Type B pancreatic cell (in vitro differentiated cells): ENCODE measurements at regions not wholly inside any gene's neighbourhood (a gene's known extent, or its start where the extent isn't known, plus 50 kb on each side); places are given as distances from the start of the nearest gene placed in this dataset.
A peak's percentile ranks its signal among the peaks of the same experiment; 100 is the strongest.

Source experiments
- DNase-seq: peaks from one replicate; pipeline ENCODE4 v3.0.0; 2021; ENCODE audit warnings: mixed read lengths; ENCODE audit not compliant: unreplicated experiment; ENCODE audit errors: extremely low spot score
- H3K27ac Mint-ChIP-seq: 2 replicates; pipeline ENCODE4 v1.8.0; 2021; ENCODE audit warnings: mild to moderate bottlenecking, mixed read lengths
- H3K27me3 Mint-ChIP-seq: 2 replicates; pipeline ENCODE4 v1.8.0; 2021; ENCODE audit warnings: mixed read lengths
- H3K36me3 Mint-ChIP-seq: 2 replicates; pipeline ENCODE4 v1.8.0; 2021; ENCODE audit warnings: mixed read lengths
- H3K4me1 Mint-ChIP-seq: one replicate; pipeline ENCODE4 v1.8.0; 2021; ENCODE audit warnings: mixed read lengths; ENCODE audit not compliant: unreplicated experiment
- H3K4me3 Mint-ChIP-seq: 2 replicates; pipeline ENCODE4 v1.8.0; 2021; ENCODE audit warnings: mild to moderate bottlenecking, mixed read lengths
- H3K9me3 Mint-ChIP-seq: 2 replicates; pipeline ENCODE4 v1.8.0; 2021; ENCODE audit warnings: mixed read lengths
- TF ChIP-seq, protein P1 (sequence below): fragments of 200-600 bp; sonication (generic); conservative IDR thresholded peaks from 2 replicates; pipeline ENCODE4 v1.5.0; 2021; ENCODE audit warnings: antibody characterized with exemption, mild to moderate bottlenecking

DNA sequence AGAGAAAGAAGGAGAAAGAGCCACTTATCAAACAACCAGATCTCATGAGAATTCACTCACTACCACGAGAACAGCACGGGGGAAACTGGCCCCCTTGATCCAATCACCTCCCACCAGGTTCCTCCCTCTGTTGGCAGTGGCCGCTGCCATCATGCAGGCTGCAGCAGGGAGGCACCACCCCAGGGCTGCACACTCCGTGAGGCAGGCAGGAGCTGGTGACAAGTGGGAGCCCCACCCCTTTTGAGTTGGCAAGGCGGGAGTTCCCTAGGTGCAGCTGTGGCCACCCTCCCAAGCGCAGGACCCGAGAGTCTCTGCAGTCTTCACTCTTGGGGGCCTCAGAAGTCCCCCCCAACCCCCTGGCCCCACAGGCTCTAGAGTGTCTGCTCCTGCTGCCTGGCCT is 83.9 kb upstream of the GJB5 start:
- Mint-ChIP-seq H3K4me3 (no peak overlapping the region), H3K36me3 (no peaks in the 10 kb centered on the region), H3K27me3 (peaks cover 26% of the 10 kb centered on the region), H3K4me1 (no peaks in the 10 kb centered on the region), H3K27ac (no peak overlapping the region), H3K9me3 (peaks cover 13% of the 10 kb centered on the region)
- no peak for DNase-seq
- TF ChIP-seq, protein P1, sequence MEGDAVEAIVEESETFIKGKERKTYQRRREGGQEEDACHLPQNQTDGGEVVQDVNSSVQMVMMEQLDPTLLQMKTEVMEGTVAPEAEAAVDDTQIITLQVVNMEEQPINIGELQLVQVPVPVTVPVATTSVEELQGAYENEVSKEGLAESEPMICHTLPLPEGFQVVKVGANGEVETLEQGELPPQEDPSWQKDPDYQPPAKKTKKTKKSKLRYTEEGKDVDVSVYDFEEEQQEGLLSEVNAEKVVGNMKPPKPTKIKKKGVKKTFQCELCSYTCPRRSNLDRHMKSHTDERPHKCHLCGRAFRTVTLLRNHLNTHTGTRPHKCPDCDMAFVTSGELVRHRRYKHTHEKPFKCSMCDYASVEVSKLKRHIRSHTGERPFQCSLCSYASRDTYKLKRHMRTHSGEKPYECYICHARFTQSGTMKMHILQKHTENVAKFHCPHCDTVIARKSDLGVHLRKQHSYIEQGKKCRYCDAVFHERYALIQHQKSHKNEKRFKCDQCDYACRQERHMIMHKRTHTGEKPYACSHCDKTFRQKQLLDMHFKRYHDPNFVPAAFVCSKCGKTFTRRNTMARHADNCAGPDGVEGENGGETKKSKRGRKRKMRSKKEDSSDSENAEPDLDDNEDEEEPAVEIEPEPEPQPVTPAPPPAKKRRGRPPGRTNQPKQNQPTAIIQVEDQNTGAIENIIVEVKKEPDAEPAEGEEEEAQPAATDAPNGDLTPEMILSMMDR = no peak

DNA sequence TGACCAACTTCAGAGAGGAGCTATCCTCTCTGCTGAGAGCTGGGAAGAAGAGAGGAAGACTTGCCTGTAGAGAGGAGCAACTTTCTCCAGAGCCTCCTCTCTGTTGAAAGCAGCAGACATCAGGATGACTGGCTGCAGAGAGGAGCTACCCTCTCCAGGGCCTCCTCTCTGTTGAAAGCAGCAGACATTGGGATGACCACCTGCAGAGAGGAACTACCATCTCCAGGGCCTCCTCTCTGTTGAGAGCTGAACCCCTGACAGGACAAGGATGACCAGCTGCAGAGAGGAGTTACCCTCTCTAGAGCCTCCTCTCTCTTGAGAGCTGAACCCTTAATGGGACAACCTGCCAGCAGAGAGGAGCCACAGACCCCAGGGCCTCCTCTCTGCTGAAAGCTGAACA is 83.0 kb upstream of the GJB5 start:
- Mint-ChIP-seq H3K9me3 (peaks cover 13% of the 10 kb centered on the region), H3K4me1 (no peaks in the 10 kb centered on the region), H3K27me3 (peaks cover 28% of the 10 kb centered on the region), H3K36me3 (no peaks in the 10 kb centered on the region), H3K27ac (no peak overlapping the region), H3K4me3 (no peak overlapping the region)
- no peak for DNase-seq
- TF ChIP-seq, protein P1 = no peak

DNA sequence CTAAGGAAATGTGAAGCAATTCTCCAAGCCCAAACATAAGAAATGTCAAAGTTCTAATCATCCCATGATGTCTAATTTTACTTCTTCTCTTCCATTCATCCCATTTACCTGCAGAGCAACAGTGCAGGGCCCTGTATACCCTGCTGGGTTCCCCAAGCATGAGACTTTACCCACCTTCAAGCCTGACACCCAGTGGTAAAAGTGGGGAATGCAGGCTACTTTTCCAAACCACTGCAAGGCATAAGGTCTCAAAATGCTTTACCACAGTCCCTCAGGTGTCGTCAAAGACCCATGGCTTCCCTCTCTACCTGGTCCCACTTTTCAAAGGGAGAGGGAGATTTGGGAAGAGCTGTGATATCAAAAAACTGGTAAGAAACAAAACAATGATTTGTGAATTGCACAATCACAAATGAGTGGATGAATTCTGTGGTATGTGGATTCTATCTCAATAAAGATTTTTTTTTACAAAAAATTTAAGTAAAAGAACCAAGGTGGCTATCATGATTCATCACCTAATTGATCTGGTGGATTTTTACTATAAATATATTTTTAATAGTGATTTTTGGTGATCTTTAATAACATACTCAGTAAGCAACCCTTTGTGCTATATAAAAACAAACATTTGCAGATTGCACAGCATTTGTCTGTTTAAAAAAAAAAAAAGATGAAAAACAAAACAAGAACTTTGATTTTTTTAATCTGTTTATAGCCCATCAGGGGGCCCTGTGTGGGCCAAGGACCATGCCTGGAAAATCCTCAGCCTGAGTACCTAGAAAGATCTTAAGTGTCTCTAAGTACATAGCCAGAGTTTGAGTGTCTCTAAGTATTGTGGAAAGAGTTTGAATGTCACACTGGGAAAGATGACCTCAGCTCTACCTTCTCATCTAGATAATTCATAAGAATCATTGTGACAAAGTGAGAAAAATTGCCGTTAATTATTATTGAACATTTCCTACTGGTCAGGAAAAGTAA is 73.1 kb upstream of the GJB5 start:
- H3K27ac Mint-ChIP-seq = no peak overlapping the region
- no peak overlapping the region for H3K4me3 Mint-ChIP-seq
- no peak for DNase-seq
- H3K36me3 Mint-ChIP-seq = no peaks in the 10 kb centered on the region
- TF ChIP-seq, protein P1 = peak; percentile 85
- no peaks in the 10 kb centered on the region for H3K9me3 Mint-ChIP-seq
- peaks cover 17% of the 10 kb centered on the region for H3K27me3 Mint-ChIP-seq
- H3K4me1 Mint-ChIP-seq = peaks cover 8% of the 10 kb centered on the region

DNA sequence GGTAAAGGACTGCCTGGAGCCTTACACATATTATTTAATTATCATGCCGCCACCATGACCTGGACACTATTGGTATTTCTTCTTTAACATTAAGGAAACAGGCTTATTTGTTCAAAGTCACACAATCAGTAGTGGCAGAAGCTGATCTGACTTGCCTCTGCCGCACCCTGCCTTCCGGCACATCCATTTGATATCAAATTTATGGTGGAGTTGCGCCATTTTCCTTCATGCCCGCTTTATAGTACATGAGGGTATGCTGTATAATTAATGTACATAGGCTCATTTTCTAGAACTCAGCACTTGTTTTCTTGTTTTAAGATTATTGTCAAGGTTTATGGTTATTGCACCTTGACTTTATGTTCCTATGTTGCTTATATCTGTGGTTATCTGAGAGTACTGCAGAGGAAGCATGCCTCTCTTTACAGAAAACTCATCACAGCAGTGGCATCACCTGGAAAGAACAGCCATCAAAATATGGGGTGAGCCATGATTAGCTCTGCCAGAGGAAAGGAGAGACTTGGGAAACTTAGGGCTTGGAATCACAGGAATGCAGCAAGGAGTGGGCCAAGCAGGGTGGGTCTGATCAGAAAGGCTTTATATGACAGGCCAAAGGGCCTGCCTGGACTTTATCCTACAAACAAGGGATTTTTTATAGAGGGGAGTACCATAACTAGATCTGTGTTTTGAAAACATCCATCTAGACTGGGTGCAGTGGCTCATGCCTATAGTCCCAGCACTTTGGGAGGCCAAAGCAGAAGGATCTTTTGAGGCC is 72.2 kb upstream of the GJB5 start:
- DNase-seq = no peak
- Mint-ChIP-seq H3K4me3 (no peak overlapping the region), H3K9me3 (no peaks in the 10 kb centered on the region), H3K27me3 (peaks cover 16% of the 10 kb centered on the region), H3K36me3 (no peaks in the 10 kb centered on the region), H3K27ac (peak overlapping the region; percentile 57), H3K4me1 (peaks cover 8% of the 10 kb centered on the region)
- TF ChIP-seq, protein P1 = no peak

DNA sequence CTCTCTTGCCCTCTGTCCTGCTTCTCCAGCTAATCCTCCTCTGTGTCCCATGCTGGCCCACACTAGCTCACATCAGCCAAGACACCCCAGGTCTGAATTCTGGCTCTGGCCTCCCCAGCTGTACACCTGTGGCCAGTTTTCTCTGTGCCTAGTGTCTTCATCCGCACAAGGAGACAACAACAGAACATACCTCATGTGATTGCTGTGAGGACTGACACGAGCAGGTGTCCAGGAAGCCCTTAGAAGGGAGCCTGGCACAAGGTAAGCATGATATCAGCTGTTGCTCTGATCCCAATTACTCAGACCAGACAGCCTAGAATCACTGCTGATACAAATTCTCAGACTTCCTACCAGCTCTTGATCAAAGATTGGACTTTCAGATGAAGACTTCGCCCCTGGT is 71.2 kb upstream of the GJB5 start:
- Mint-ChIP-seq H3K27me3 (peaks cover 24% of the 10 kb centered on the region), H3K36me3 (no peaks in the 10 kb centered on the region), H3K27ac (no peak overlapping the region), H3K4me3 (no peak overlapping the region), H3K4me1 (peaks cover 8% of the 10 kb centered on the region), H3K9me3 (no peaks in the 10 kb centered on the region)
- no peak for DNase-seq
- TF ChIP-seq, protein P1 = no peak
